Right lobe of liver (tissue), 6 donors: ENCODE measurements at regions not wholly inside any gene's neighbourhood (a gene's known extent, or its start where the extent isn't known, plus 50 kb on each side); places are given as distances from the start of the nearest gene placed in this dataset.
A peak's percentile ranks its signal among the peaks of the same experiment; 100 is the strongest.

Source experiments
- ATAC-seq, 4 donors: fragments of 200-7000 bp; cut with Tn5 transposase; one replicate each; pipeline ENCODE4 v1.9.1; 2020; ENCODE audit warnings: mild to moderate bottlenecking in 4 of 4, moderate library complexity in 4 of 4
- DNase-seq, 3 donors: peaks; one replicate each; pipeline ENCODE4 v3.0.0-alpha.2; 2020
- H3K27ac ChIP-seq, 3 donors: fragments of 200-600 bp; one replicate each; pipeline ENCODE4 v1.8.0; 2022
- H3K27me3 ChIP-seq, 2 donors: fragments of 200-600 bp; one replicate each; pipeline ENCODE4 v1.8.0; 2022
- H3K36me3 ChIP-seq, 4 donors: fragments of 200-600 bp; sonication (generic) in 1 of 4; one replicate each; pipeline versions ENCODE4 v1.5.1 to v1.8.0; 2017 to 2022; ENCODE audit warnings: control low read depth in 1 of 4
- H3K4me1 ChIP-seq, 4 donors: fragments of 200-600 bp; sonication (generic) in 1 of 4; one replicate each; pipeline versions ENCODE4 v1.5.1 to v1.8.0; 2017 to 2022; ENCODE audit warnings: control low read depth in 1 of 4
- H3K4me3 ChIP-seq, 3 donors: fragments of 200-600 bp; one replicate each; pipeline ENCODE4 v1.8.0; 2022
- H3K9me3 ChIP-seq, 4 donors: fragments of 200-600 bp; sonication (generic) in 1 of 4; one replicate each; pipeline versions ENCODE4 v1.5.1 to v1.8.0; 2017 to 2022; ENCODE audit warnings: control low read depth in 1 of 4
- CTCF ChIP-seq, 4 donors: fragments of 200-600 bp in 3 of 4; fragments of 450-650 bp in 1 of 4; IDR thresholded peaks; one replicate each; pipeline versions ENCODE4 v1.5.1 to v1.8.0; 2016 to 2022; ENCODE audit warnings: antibody characterized with exemption in 4 of 4, mild to moderate bottlenecking in 2 of 4
- POLR2A ChIP-seq: fragments of 450-650 bp; IDR thresholded peaks from one replicate; pipeline ENCODE4 v1.6.1; 2017; ENCODE audit warnings: antibody characterized with exemption, mild to moderate bottlenecking
- WGBS: methylation state at CpG from one replicate; pipeline ENCODE4 v1.1.6; 2018; ENCODE audit warnings: low coverage, low lambda C conversion rate; ENCODE audit not compliant: insufficient coverage; ENCODE audit errors: missing lambda C conversion rate; 5-methylcytosine and 5-hydroxymethylcytosine counted together
- intact Hi-C, 2 donors: fragments of 100-400 bp; cut with DNase I; formaldehyde crosslinking; loops; one replicate each; pipeline versions ENCODE4 v1.11.2 to v1.14.1; 2022
- donor health status: DM: no; HTN: yes; CAD: no.
- donor health status: DM: no; HTN: no; CAD: no.
- donor health status: DM: no; HTN: no; CAD: no.
- donor health status: DM: no; HTN: yes; CAD: no.
- donor health status: DM: no; HTN: yes; CAD: no.

DNA sequence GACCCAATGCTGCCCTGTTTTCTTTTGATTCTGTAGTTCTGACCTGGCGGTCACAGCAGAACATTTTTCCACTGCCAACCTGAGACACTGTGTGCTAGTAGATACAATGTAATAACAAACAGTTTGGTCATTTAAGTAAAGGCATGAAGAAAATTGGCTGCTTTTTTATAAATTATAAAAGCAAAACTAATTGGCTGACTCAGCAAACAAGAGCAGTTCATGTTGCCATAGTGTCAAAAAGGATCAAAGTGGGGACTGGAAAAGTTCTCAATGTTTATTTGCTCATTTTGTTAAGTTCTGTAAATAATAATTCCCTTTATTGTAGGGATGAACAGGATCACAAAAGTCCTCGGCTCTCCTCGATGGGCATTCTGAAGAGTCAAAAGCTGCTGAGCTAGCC is 599.5 kb downstream of the PKHD1 start:
- intact Hi-C loops = no loop called here
- H3K4me3 ChIP-seq = no peak overlapping the region
- H3K27ac ChIP-seq = no peak overlapping the region
- 60% methylated on average over 2 of the region's 3 CpGs for WGBS
- H3K36me3 ChIP-seq = no peaks in the 10 kb centered on the region
- ATAC-seq (peak in 2 of 4 donors; percentile 27 to 76), DNase-seq (no peak)
- no peaks in the 10 kb centered on the region for H3K9me3 ChIP-seq
- TF ChIP-seq POLR2A = no peak
- TF ChIP-seq CTCF (IDR thresholded peaks at IDR 0.05) = no peak
- no peaks in the 10 kb centered on the region for H3K4me1 ChIP-seq
- no peaks in the 10 kb centered on the region for H3K27me3 ChIP-seq

- TF ChIP-seq CTCF (IDR thresholded peaks at IDR 0.05) (no peak), POLR2A (no peak)
- H3K9me3 ChIP-seq = no peaks in the 10 kb centered on the region
- no peak overlapping the region for H3K27ac ChIP-seq
- DNase-seq = no peak
- no peaks in the 10 kb centered on the region for H3K27me3 ChIP-seq
- ATAC-seq = no peak
- no peaks in the 10 kb centered on the region for H3K4me1 ChIP-seq
- 46% methylated on average over 2 of the region's 2 CpGs for WGBS
- no peaks in the 10 kb centered on the region for H3K36me3 ChIP-seq
- intact Hi-C loops = no loop called here
- H3K4me3 ChIP-seq = no peak overlapping the region
Measured at GRCh38 chr6:51489133-51489532, 598.3 kb downstream of the PKHD1 start.

GRCh38 chr6:51490101-51490500 is 597.3 kb downstream of the PKHD1 start:
- DNase-seq (no peak), ATAC-seq (no peak)
- intact Hi-C loops = no loop called here
- no peaks in the 10 kb centered on the region for H3K36me3 ChIP-seq
- H3K9me3 ChIP-seq = no peaks in the 10 kb centered on the region
- no peak overlapping the region for H3K27ac ChIP-seq
- no peak for TF ChIP-seq CTCF (IDR thresholded peaks at IDR 0.05)
- TF ChIP-seq POLR2A = no peak
- 38% methylated on average over 1 of the region's 1 CpG for WGBS
- no peaks in the 10 kb centered on the region for H3K4me1 ChIP-seq
- no peak overlapping the region for H3K4me3 ChIP-seq
- H3K27me3 ChIP-seq = no peaks in the 10 kb centered on the region

DNA sequence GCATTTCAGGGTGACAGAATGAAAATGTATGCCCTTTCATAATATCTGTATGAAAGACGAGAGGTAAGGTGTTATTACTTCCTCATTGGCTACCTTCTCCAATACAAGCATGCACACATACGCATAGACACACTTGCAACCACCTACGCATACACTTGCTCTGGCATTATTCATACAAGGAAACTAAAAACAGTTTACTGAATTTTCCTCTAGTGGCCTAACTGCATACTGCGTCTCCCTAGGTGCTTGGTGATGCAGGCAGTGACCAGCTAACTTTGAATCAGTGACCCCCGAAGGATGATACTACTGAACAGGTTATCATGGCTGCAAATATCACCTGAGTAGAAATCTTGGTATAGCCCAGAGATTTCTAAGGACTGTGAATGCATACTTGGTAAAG is 593.1 kb downstream of the PKHD1 start:
- TF ChIP-seq CTCF (IDR thresholded peaks at IDR 0.05) (peak in 1 of 4 donors; percentile 6), POLR2A (no peak)
- intact Hi-C loops = no loop called here
- Histone ChIP-seq H3K4me1 (no peaks in the 10 kb centered on the region), H3K4me3 (no peak overlapping the region), H3K27ac (no peak overlapping the region), H3K9me3 (no peaks in the 10 kb centered on the region), H3K36me3 (no peaks in the 10 kb centered on the region), H3K27me3 (no peaks in the 10 kb centered on the region)
- no peak for DNase-seq
- 72% methylated on average over 4 of the region's 5 CpGs for WGBS
- ATAC-seq = peak in 1 of 4 donors; percentile 38

GRCh38 chr6:51495096-51495495 is 592.3 kb downstream of the PKHD1 start:
- WGBS = 42% methylated on average over 4 of the region's 4 CpGs

More at GRCh38 chr6:51495096-51495495, 592.3 kb downstream of the PKHD1 start:
- no peak overlapping the region for H3K27ac ChIP-seq
- no peak overlapping the region for H3K4me3 ChIP-seq
- peak in 1 of 3 donors; percentile 45 for DNase-seq
- no peaks in the 10 kb centered on the region for H3K9me3 ChIP-seq
- H3K4me1 ChIP-seq = no peaks in the 10 kb centered on the region
- peak in 3 of 4 donors; percentile 40 to 67 (median 43) for ATAC-seq
- TF ChIP-seq CTCF (IDR thresholded peaks at IDR 0.05) = no peak
- no peak for TF ChIP-seq POLR2A
- no peaks in the 10 kb centered on the region for H3K36me3 ChIP-seq
- no peaks in the 10 kb centered on the region for H3K27me3 ChIP-seq
- intact Hi-C loops = no loop called here
